Iris pigment epithelial cell (primary cell): ENCODE measurements at regions not wholly inside any gene's neighbourhood (a gene's known extent, or its start where the extent isn't known, plus 50 kb on each side); places are given as distances from the start of the nearest gene placed in this dataset.
A peak's percentile ranks its signal among the peaks of the same experiment; 100 is the strongest.

Experiments used
- DNase-seq: peaks from one replicate; pipeline ENCODE4 v3.0.0-alpha.2; 2011; ENCODE audit warnings: low read depth

GRCh38 chr18:45488645-45489044 lies 126.6 kb upstream of the SLC14A2 start:
- DNase-seq = no peak

- no peak for DNase-seq
Measured at GRCh38 chr18:45493830-45494229, 121.4 kb upstream of the SLC14A2 start.

- DNase-seq = no peak
Measured at GRCh38 chr18:45494811-45495210, 120.5 kb upstream of the SLC14A2 start.

- DNase-seq = no peak
Measured at GRCh38 chr18:45496741-45497140, 118.5 kb upstream of the SLC14A2 start.

GRCh38 chr18:45497595-45498286 lies 117.5 kb upstream of the SLC14A2 start:
- DNase-seq = no peak

GRCh38 chr18:45498287-45498658 lies 117.0 kb upstream of the SLC14A2 start:
- DNase-seq = no peak

GRCh38 chr18:45503990-45504389 lies 111.3 kb upstream of the SLC14A2 start:
- DNase-seq = no peak

- DNase-seq = peak; percentile 15
Measured at GRCh38 chr18:45505497-45506206, 109.6 kb upstream of the SLC14A2 start.

- no peak for DNase-seq
Measured at GRCh38 chr18:45506951-45507350, 108.3 kb upstream of the SLC14A2 start.

GRCh38 chr18:45509535-45509934 lies 105.7 kb upstream of the SLC14A2 start:
- DNase-seq = no peak

GRCh38 chr18:45510656-45511055 lies 104.6 kb upstream of the SLC14A2 start:
- DNase-seq = no peak

- DNase-seq = no peak
Measured at GRCh38 chr18:45512363-45512953, 102.8 kb upstream of the SLC14A2 start.

- peak; percentile 39 for DNase-seq
Measured at GRCh38 chr18:45517181-45517741, 98.0 kb upstream of the SLC14A2 start.

GRCh38 chr18:45518311-45519155 lies 96.7 kb upstream of the SLC14A2 start:
- no peak for DNase-seq

GRCh38 chr18:45519411-45520280 lies 95.6 kb upstream of the SLC14A2 start:
- peak; percentile 26 for DNase-seq

- peak; percentile 74 for DNase-seq
Measured at GRCh38 chr18:45521136-45521535, 94.1 kb upstream of the SLC14A2 start.

- peak; percentile 57 for DNase-seq
Measured at GRCh38 chr18:45521777-45522176, 93.5 kb upstream of the SLC14A2 start.

GRCh38 chr18:45522371-45522770 lies 92.9 kb upstream of the SLC14A2 start:
- DNase-seq = peak; percentile 54

- no peak for DNase-seq
Measured at GRCh38 chr18:45525301-45525700, 90.0 kb upstream of the SLC14A2 start.

GRCh38 chr18:45526114-45526841 lies 89.0 kb upstream of the SLC14A2 start:
- DNase-seq = peak; percentile 25
